Osteocyte (in vitro differentiated cells): ENCODE measurements at regions not wholly inside any gene's neighbourhood (a gene's known extent, or its start where the extent isn't known, plus 50 kb on each side); places are given as distances from the start of the nearest gene placed in this dataset.
"Not testable (repeated sequence)": the region's sequence is repeated elsewhere in the genome, so short reads cannot be mapped to it uniquely, and the experiment has no call there.

ENCODE experiments used
- DNase-seq: peaks from one replicate; pipeline ENCODE4 v3.0.0; 2021; ENCODE audit warnings: mixed read lengths; ENCODE audit not compliant: unreplicated experiment; ENCODE audit errors: extremely low spot score
- H3K27ac Mint-ChIP-seq: one replicate; pipeline ENCODE4 v1.8.0; 2021; ENCODE audit warnings: mild to moderate bottlenecking, mixed read lengths; ENCODE audit not compliant: unreplicated experiment
- H3K27me3 Mint-ChIP-seq: one replicate; pipeline ENCODE4 v1.8.0; 2021; ENCODE audit warnings: mixed read lengths; ENCODE audit not compliant: unreplicated experiment
- H3K36me3 Mint-ChIP-seq: one replicate; pipeline ENCODE4 v1.8.0; 2021; ENCODE audit warnings: mixed read lengths; ENCODE audit not compliant: unreplicated experiment
- H3K4me1 Mint-ChIP-seq: one replicate; pipeline ENCODE4 v1.8.0; 2021; ENCODE audit warnings: mixed read lengths; ENCODE audit not compliant: unreplicated experiment
- H3K4me3 Mint-ChIP-seq: one replicate; pipeline ENCODE4 v1.8.0; 2021; ENCODE audit warnings: mild to moderate bottlenecking, moderate library complexity, mixed read lengths; ENCODE audit not compliant: unreplicated experiment
- H3K9me3 Mint-ChIP-seq: one replicate; pipeline ENCODE4 v1.8.0; 2021; ENCODE audit warnings: mixed read lengths; ENCODE audit not compliant: unreplicated experiment
- CTCF ChIP-seq: fragments of 200-600 bp; sonication (generic); IDR thresholded peaks from 2 replicates; pipeline ENCODE4 v1.5.0; 2021; ENCODE audit warnings: antibody characterized with exemption, mild to moderate bottlenecking, moderate library complexity

- H3K27me3 Mint-ChIP-seq = no peaks in the 10 kb centered on the region
- H3K9me3 Mint-ChIP-seq = no peaks in the 10 kb centered on the region
- H3K36me3 Mint-ChIP-seq = no peaks in the 10 kb centered on the region
- H3K4me1 Mint-ChIP-seq = peaks cover 8% of the 10 kb centered on the region
- no peak overlapping the region for H3K4me3 Mint-ChIP-seq
- DNase-seq = no peak
- no peak for TF ChIP-seq CTCF
- H3K27ac Mint-ChIP-seq = no peak overlapping the region
Measured at GRCh38 chr11:87453531-87454089, 415.9 kb downstream of the TMEM135 start.

GRCh38 chr11:87452025-87452424 lies 414.3 kb downstream of the TMEM135 start:
- H3K36me3 Mint-ChIP-seq, H3K27me3 Mint-ChIP-seq, H3K4me3 Mint-ChIP-seq, H3K4me1 Mint-ChIP-seq, H3K27ac Mint-ChIP-seq, DNase-seq, H3K9me3 Mint-ChIP-seq: not testable (repeated sequence)

GRCh38 chr11:87451395-87451794 lies 413.7 kb downstream of the TMEM135 start:
- DNase-seq = no peak
- no peaks in the 10 kb centered on the region for H3K9me3 Mint-ChIP-seq
- no peaks in the 10 kb centered on the region for H3K27me3 Mint-ChIP-seq
- H3K4me1 Mint-ChIP-seq = peaks cover 8% of the 10 kb centered on the region
- TF ChIP-seq CTCF = no peak
- no peaks in the 10 kb centered on the region for H3K36me3 Mint-ChIP-seq
- H3K27ac Mint-ChIP-seq = no peak overlapping the region
- H3K4me3 Mint-ChIP-seq = no peak overlapping the region

- Mint-ChIP-seq H3K9me3 (no peaks in the 10 kb centered on the region), H3K4me3 (no peak overlapping the region), H3K27me3 (no peaks in the 10 kb centered on the region), H3K27ac (no peak overlapping the region), H3K36me3 (no peaks in the 10 kb centered on the region), H3K4me1 (peaks cover 11% of the 10 kb centered on the region)
- no peak for DNase-seq
- no peak for TF ChIP-seq CTCF
Measured at GRCh38 chr11:87447606-87448005, 409.9 kb downstream of the TMEM135 start.

GRCh38 chr11:87444993-87445392 lies 407.3 kb downstream of the TMEM135 start:
- peaks cover 14% of the 10 kb centered on the region for H3K4me1 Mint-ChIP-seq
- H3K27ac Mint-ChIP-seq = peak overlapping the region; percentile 8
- H3K9me3 Mint-ChIP-seq = no peaks in the 10 kb centered on the region
- H3K36me3 Mint-ChIP-seq = no peaks in the 10 kb centered on the region
- no peak for DNase-seq
- no peak overlapping the region for H3K4me3 Mint-ChIP-seq
- TF ChIP-seq CTCF = no peak
- H3K27me3 Mint-ChIP-seq = no peaks in the 10 kb centered on the region

GRCh38 chr11:87443707-87444106 lies 406.0 kb downstream of the TMEM135 start:
- H3K9me3 Mint-ChIP-seq = no peaks in the 10 kb centered on the region

More at GRCh38 chr11:87443707-87444106, 406.0 kb downstream of the TMEM135 start:
- Mint-ChIP-seq H3K4me1 (peaks cover 16% of the 10 kb centered on the region), H3K36me3 (no peaks in the 10 kb centered on the region), H3K27ac (no peak overlapping the region), H3K4me3 (no peak overlapping the region), H3K27me3 (no peaks in the 10 kb centered on the region)
- no peak for TF ChIP-seq CTCF
- DNase-seq = no peak
